Keratinocyte (primary cell): ENCODE measurements at regions not wholly inside any gene's neighbourhood (a gene's known extent, or its start where the extent isn't known, plus 50 kb on each side); places are given as distances from the start of the nearest gene placed in this dataset.

Experiments used
- EZH2 ChIP-seq: IDR thresholded peaks from one replicate; pipeline ENCODE4 v1.6.1; 2012; ENCODE audit warnings: inconsistent platforms, mild to moderate bottlenecking, low read length, moderate library complexity
- TF ChIP-seq, protein P1 (sequence below), 3 experiments: IDR thresholded peaks in 1 of 3; conservative IDR thresholded peaks in 1 of 3; optimal IDR thresholded peaks in 1 of 3; 2 replicates in 2 of 3; 3 replicates in 1 of 3; pipeline versions ENCODE3 to v1.5.1; 2011; ENCODE audit warnings: low read length in 3 of 3, mild to moderate bottlenecking in 3 of 3, moderate library complexity in 2 of 3, control low read depth in 1 of 3, inconsistent platforms in 1 of 3; ENCODE audit not compliant: insufficient read depth in 2 of 3; ENCODE audit errors: extremely low read depth in 1 of 3

DNA sequence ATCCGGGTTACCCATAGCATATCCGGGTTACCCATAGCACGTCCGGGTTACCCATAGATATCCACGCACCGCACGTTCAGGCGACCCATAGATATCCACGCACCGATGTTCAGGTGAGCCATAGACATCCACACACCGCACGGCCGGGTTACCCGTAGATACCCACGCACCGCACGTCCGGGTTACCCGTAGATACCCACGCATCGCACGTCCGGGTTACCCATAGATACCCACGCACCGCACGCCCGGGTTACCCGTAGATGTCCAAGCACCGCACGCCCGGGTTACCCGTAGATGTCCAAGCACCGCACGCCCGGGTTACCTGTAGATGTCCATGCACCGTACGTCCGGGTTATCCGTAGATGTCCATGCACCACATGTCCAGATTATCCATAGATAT is 60.3 kb upstream of the SYT1 start:
- TF ChIP-seq, protein P1, sequence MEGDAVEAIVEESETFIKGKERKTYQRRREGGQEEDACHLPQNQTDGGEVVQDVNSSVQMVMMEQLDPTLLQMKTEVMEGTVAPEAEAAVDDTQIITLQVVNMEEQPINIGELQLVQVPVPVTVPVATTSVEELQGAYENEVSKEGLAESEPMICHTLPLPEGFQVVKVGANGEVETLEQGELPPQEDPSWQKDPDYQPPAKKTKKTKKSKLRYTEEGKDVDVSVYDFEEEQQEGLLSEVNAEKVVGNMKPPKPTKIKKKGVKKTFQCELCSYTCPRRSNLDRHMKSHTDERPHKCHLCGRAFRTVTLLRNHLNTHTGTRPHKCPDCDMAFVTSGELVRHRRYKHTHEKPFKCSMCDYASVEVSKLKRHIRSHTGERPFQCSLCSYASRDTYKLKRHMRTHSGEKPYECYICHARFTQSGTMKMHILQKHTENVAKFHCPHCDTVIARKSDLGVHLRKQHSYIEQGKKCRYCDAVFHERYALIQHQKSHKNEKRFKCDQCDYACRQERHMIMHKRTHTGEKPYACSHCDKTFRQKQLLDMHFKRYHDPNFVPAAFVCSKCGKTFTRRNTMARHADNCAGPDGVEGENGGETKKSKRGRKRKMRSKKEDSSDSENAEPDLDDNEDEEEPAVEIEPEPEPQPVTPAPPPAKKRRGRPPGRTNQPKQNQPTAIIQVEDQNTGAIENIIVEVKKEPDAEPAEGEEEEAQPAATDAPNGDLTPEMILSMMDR (optimal IDR thresholded peaks at IDR 0.05 in 1 of 3, IDR thresholded peaks at IDR 0.05 in 1 of 3, conservative IDR thresholded peaks at IDR 0.05 in 1 of 3; ENCODE audit: extremely low read depth in 1 of 3, insufficient read depth in 2 of 3, low read length in 3 of 3) = no peak
- TF ChIP-seq EZH2 = no peak
